ENCODE measurements at regions not wholly inside any gene's neighbourhood (a gene's known extent, or its start where the extent isn't known, plus 50 kb on each side); places are given as distances from the start of the nearest gene placed in this dataset.

DNA sequence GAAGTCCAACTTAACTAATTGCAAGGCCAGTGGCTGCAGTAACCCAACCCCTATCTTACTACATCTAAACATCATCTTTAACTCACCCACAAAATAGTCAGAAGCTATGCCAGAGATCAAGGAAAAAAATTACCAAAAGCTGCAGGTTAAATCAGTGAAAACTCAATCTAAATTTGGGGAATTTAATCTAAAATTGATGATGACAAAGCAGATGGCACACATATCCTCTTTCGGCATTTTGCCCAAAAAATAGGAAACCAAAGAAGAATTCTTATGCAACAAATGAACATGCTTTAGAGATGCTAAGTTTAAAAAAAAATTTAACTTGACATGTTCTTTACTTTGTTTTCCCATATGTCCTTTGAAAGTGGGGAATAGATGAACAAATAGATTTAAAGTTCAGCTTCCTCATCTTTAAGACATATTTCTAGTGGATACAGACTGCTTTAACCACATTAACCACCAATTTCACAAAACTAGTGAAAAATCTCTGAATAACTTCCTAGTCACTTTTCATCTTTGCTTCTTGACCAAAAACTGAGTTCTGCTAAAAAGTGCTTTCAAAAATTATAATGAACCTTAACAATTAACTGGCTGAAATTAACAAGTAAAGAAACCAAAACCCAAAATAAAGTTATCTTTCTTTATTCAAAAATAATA, 74.3 kb upstream of the CCDC150 start:
- H3K4me3 ChIP-seq (ENCODE audit: insufficient read length, low read depth), result no peak overlapping the region
- no peak overlapping the region for H3K9ac ChIP-seq (ENCODE audit: insufficient read length, low read depth)
- no peaks in the 10 kb centered on the region for H3K36me3 ChIP-seq (ENCODE audit: insufficient read depth, insufficient read length, low read length)
- H3K27me3 ChIP-seq (ENCODE audit: insufficient read depth, insufficient read length), result no peaks in the 10 kb centered on the region
- TF ChIP-seq SUZ12 (IDR thresholded peaks at IDR 0.05; ENCODE audit: extremely low read depth, insufficient read depth, insufficient read length) (no peak), ZNF274 (IDR thresholded peaks at IDR 0.05; ENCODE audit: low read depth, low read length) (no peak)
- no peaks in the 10 kb centered on the region for H3K4me1 ChIP-seq (ENCODE audit: insufficient read depth, insufficient read length)
- no peak for DNase-seq (ENCODE audit: low read depth, low spot score)
- peaks cover 13% of the 10 kb centered on the region; the same call in 1 of the 2 replicates for H3K9me3 ChIP-seq (ENCODE audit: insufficient read depth, low read length)

DNA sequence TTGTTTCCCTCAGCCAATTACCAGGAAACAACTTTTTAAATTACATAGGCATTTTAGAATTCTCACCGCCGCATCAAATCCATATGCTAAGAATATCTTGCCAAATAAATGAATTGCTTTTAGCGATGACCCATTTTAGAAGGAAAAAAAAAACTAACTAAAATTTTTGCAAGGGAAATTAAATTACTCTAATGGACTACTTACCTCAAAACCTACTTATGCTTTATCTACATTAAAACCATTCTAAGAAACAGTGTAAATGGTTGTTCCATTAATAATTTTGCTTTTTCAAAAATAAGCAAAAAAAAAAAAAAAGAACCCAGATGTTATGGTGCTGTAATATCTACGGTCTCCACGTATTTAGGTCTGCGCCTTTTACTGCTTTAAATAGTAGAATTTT, 73.5 kb upstream of the CCDC150 start:
- no peak for DNase-seq (ENCODE audit: low read depth, low spot score)
- Histone ChIP-seq H3K9me3 (ENCODE audit: insufficient read depth, low read length) (peaks cover 11% of the 10 kb centered on the region; the same call in 1 of the 2 replicates), H3K27me3 (ENCODE audit: insufficient read depth, insufficient read length) (no peaks in the 10 kb centered on the region), H3K4me3 (ENCODE audit: insufficient read length, low read depth) (no peak overlapping the region), H3K4me1 (ENCODE audit: insufficient read depth, insufficient read length) (no peaks in the 10 kb centered on the region), H3K36me3 (ENCODE audit: insufficient read depth, insufficient read length, low read length) (no peaks in the 10 kb centered on the region), H3K9ac (ENCODE audit: insufficient read length, low read depth) (no peak overlapping the region)
- TF ChIP-seq SUZ12 (IDR thresholded peaks at IDR 0.05; ENCODE audit: extremely low read depth, insufficient read depth, insufficient read length) (no peak), YY1 (IDR thresholded peaks at IDR 0.05; ENCODE audit: insufficient read depth, insufficient read length) (no peak), ZNF274 (IDR thresholded peaks at IDR 0.05; ENCODE audit: low read depth, low read length) (no peak)

DNA sequence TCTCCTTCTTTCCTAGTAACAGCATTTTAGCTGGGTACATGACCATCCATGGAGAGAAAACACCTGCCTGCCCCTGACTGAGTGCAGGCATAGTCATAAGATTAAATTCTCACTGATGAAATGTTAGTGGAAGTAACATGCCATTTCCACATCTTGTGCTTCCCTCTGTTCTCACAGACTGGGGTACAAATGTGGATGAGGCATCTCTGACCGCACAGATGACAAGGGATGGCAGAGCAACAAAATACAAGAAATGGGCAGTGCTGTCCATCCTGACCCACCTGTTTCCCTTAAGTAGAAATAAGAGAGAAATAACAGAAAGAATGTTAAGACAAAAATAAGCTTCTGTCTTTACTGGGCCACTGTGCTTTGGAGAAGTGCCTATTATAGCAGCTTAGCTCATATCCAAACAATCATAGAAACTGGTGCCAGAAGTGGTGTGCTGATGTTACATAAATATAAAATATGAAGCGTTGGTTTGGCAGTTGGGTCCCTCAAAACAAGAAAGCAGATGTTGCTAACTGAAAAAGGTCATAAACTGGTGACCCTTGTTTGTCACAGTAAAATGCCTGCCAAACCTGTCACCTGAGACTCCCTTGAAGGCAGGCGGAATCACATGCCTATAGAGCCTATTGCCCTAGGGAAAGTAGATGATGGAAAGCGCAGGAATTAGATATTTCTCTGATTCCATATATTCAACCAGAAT, 72.4 kb upstream of the CCDC150 start:
- Histone ChIP-seq H3K4me3 (ENCODE audit: insufficient read length, low read depth) (no peak overlapping the region), H3K4me1 (ENCODE audit: insufficient read depth, insufficient read length) (no peaks in the 10 kb centered on the region), H3K9me3 (ENCODE audit: insufficient read depth, low read length) (no peaks in the 10 kb centered on the region), H3K27me3 (ENCODE audit: insufficient read depth, insufficient read length) (no peaks in the 10 kb centered on the region), H3K36me3 (ENCODE audit: insufficient read depth, insufficient read length, low read length) (no peaks in the 10 kb centered on the region), H3K9ac (ENCODE audit: insufficient read length, low read depth) (no peak overlapping the region)
- DNase-seq (ENCODE audit: low read depth, low spot score), result no peak
- no peak for TF ChIP-seq YY1 (IDR thresholded peaks at IDR 0.05; ENCODE audit: insufficient read depth, insufficient read length)
- TF ChIP-seq SUZ12 (IDR thresholded peaks at IDR 0.05; ENCODE audit: extremely low read depth, insufficient read depth, insufficient read length), result no peak
- no peak for TF ChIP-seq ZNF274 (IDR thresholded peaks at IDR 0.05; ENCODE audit: low read depth, low read length)

DNA sequence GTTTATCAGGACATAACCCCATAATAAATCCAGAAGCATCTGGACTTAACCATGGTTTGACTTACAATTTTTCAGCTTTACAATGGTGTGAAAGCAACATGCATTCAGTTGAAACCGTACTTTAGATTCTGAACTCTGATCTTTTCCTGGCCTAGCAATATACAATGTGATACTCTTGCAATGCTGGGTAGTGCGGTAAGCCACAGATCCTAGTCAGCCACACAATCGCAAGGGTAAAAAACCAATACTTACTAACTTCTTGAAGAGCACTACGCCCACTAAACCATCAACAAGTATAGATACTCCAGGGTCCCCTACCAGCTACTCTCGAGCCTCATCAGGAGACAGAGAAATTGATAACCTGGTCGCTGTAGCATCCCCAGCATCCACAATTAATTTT, 71.0 kb upstream of the CCDC150 start:
- Histone ChIP-seq H3K4me3 (ENCODE audit: insufficient read length, low read depth) (no peak overlapping the region), H3K9ac (ENCODE audit: insufficient read length, low read depth) (no peak overlapping the region), H3K27me3 (ENCODE audit: insufficient read depth, insufficient read length) (no peaks in the 10 kb centered on the region), H3K9me3 (ENCODE audit: insufficient read depth, low read length) (no peaks in the 10 kb centered on the region), H3K36me3 (ENCODE audit: insufficient read depth, insufficient read length, low read length) (no peaks in the 10 kb centered on the region), H3K4me1 (ENCODE audit: insufficient read depth, insufficient read length) (no peaks in the 10 kb centered on the region)
- no peak for DNase-seq (ENCODE audit: low read depth, low spot score)
- no peak for TF ChIP-seq YY1 (IDR thresholded peaks at IDR 0.05; ENCODE audit: insufficient read depth, insufficient read length)
- TF ChIP-seq SUZ12 (IDR thresholded peaks at IDR 0.05; ENCODE audit: extremely low read depth, insufficient read depth, insufficient read length), result no peak
- TF ChIP-seq ZNF274 (IDR thresholded peaks at IDR 0.05; ENCODE audit: low read depth, low read length), result no peak

DNA sequence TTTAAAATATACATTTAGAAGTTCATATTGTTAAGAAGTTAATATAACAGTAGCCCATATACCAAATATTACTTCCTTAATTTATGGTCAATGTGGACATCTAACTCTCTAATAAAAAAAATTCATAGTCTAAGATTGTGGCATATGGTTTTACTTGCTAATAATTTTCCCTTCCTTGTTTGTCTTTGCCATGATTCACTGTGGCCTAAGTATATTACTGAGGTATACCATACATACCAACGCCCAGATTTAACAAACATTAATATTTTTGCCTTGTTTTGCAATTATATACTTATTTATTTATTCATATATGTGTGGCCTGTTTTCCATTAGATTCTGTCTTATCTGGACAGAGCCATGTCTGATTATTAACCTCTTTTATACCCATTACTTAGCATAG, 54.6 kb upstream of the CCDC150 start:
- Histone ChIP-seq H3K4me1 (ENCODE audit: insufficient read depth, insufficient read length) (no peaks in the 10 kb centered on the region), H3K36me3 (ENCODE audit: insufficient read depth, insufficient read length, low read length) (no peaks in the 10 kb centered on the region), H3K4me3 (ENCODE audit: insufficient read length, low read depth) (no peak overlapping the region), H3K9ac (ENCODE audit: insufficient read length, low read depth) (no peak overlapping the region), H3K9me3 (ENCODE audit: insufficient read depth, low read length) (peaks cover 8% of the 10 kb centered on the region; the same call in 1 of the 2 replicates), H3K27me3 (ENCODE audit: insufficient read depth, insufficient read length) (no peaks in the 10 kb centered on the region)
- DNase-seq (ENCODE audit: low read depth, low spot score), result no peak
- TF ChIP-seq ZNF274 (IDR thresholded peaks at IDR 0.05; ENCODE audit: low read depth, low read length), result no peak
- no peak for TF ChIP-seq SUZ12 (IDR thresholded peaks at IDR 0.05; ENCODE audit: extremely low read depth, insufficient read depth, insufficient read length)
- TF ChIP-seq YY1 (IDR thresholded peaks at IDR 0.05; ENCODE audit: insufficient read depth, insufficient read length), result no peak

DNA sequence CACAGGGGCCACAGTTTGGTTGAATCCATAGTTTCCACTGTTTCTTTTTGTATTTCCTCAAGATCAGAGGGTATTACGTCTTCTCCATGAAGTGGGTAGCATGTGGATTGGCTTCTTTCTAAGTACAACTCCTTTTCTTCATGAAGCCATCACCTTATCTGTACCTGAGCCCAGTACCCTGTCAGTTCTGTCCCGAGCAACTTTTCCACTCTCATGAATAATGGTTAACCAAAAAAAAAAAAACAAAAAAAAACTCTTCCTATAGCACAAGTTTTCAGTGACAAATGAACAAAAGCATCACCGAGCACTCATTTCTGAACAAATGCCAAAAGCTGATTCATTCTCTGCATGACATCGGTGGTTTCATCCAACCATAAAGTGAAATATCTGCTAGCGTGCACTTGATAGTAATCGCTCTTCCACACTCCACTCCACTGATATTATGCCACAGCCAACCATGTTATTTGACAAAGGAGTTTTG, 53.0 kb upstream of the CCDC150 start:
- no peaks in the 10 kb centered on the region for H3K36me3 ChIP-seq (ENCODE audit: insufficient read depth, insufficient read length, low read length)

DNA sequence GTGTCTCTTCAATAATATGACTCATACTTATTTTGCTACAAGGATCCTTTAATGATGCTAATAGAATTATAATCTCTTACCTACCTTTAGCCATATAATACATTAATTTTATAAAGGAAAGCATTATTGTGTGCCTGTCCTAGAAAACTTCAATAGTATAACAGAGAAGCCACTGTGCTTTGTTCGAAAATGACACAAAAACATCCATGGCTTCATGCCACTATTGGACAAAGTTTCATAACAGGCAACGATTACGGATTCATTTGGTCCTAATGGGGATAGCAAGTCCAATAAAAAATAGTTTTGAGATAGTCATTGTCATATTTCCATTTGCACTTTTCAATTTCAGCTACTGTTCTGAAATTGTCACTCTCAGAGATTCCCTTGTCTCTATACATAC, 52.5 kb upstream of the CCDC150 start:
- Histone ChIP-seq H3K36me3 (ENCODE audit: insufficient read depth, insufficient read length, low read length) (no peaks in the 10 kb centered on the region), H3K9me3 (ENCODE audit: insufficient read depth, low read length) (peaks cover 8% of the 10 kb centered on the region; the same call in 1 of the 2 replicates), H3K4me1 (ENCODE audit: insufficient read depth, insufficient read length) (no peaks in the 10 kb centered on the region), H3K27me3 (ENCODE audit: insufficient read depth, insufficient read length) (peaks cover 13% of the 10 kb centered on the region), H3K4me3 (ENCODE audit: insufficient read length, low read depth) (no peak overlapping the region), H3K9ac (ENCODE audit: insufficient read length, low read depth) (no peak overlapping the region)
- no peak for DNase-seq (ENCODE audit: low read depth, low spot score)
- TF ChIP-seq YY1 (IDR thresholded peaks at IDR 0.05; ENCODE audit: insufficient read depth, insufficient read length) (no peak), ZNF274 (IDR thresholded peaks at IDR 0.05; ENCODE audit: low read depth, low read length) (no peak), SUZ12 (IDR thresholded peaks at IDR 0.05; ENCODE audit: extremely low read depth, insufficient read depth, insufficient read length) (no peak)

More for the DNA sequence above, 53.0 kb upstream of the CCDC150 start:
- TF ChIP-seq YY1 (IDR thresholded peaks at IDR 0.05; ENCODE audit: insufficient read depth, insufficient read length), result no peak
- TF ChIP-seq SUZ12 (IDR thresholded peaks at IDR 0.05; ENCODE audit: extremely low read depth, insufficient read depth, insufficient read length), result no peak
- no peak for TF ChIP-seq ZNF274 (IDR thresholded peaks at IDR 0.05; ENCODE audit: low read depth, low read length)
- H3K9me3 ChIP-seq (ENCODE audit: insufficient read depth, low read length), result peaks cover 8% of the 10 kb centered on the region; the same call in 1 of the 2 replicates
- no peak overlapping the region for H3K9ac ChIP-seq (ENCODE audit: insufficient read length, low read depth)
- DNase-seq (ENCODE audit: low read depth, low spot score), result no peak
- H3K4me3 ChIP-seq (ENCODE audit: insufficient read length, low read depth), result no peak overlapping the region
- peaks cover 8% of the 10 kb centered on the region for H3K27me3 ChIP-seq (ENCODE audit: insufficient read depth, insufficient read length)
- no peaks in the 10 kb centered on the region for H3K4me1 ChIP-seq (ENCODE audit: insufficient read depth, insufficient read length)
